Peyer's patch (tissue), 4 donors: ENCODE measurements at regions not wholly inside any gene's neighbourhood (a gene's known extent, or its start where the extent isn't known, plus 50 kb on each side); places are given as distances from the start of the nearest gene placed in this dataset.

ENCODE experiments used
- DNase-seq, 3 donors: peaks; one replicate each; pipeline ENCODE4 v3.0.0-alpha.2; 2017 to 2019
- H3K27ac ChIP-seq, 4 donors: fragments of 200-600 bp; sonication (generic); one replicate each; pipeline ENCODE4 v1.5.1; 2016 to 2019
- H3K27me3 ChIP-seq, 2 donors: fragments of 200-600 bp; sonication (generic); one replicate each; pipeline ENCODE4 v1.5.1; 2019
- H3K36me3 ChIP-seq, 3 donors: fragments of 200-600 bp; sonication (generic); one replicate each; pipeline ENCODE4 v1.5.1; 2016 to 2019
- H3K4me1 ChIP-seq, 4 donors: fragments of 200-600 bp; sonication (generic); one replicate each; pipeline ENCODE4 v1.5.1; 2016 to 2019
- H3K4me3 ChIP-seq, 4 donors: fragments of 200-600 bp; sonication (generic); 1 replicate in 3 of 4; 2 replicates in 1 of 4; pipeline ENCODE4 v1.5.1; 2016 to 2019; ENCODE audit warnings: mild to moderate bottlenecking in 1 of 4
- H3K9me3 ChIP-seq, 4 donors: fragments of 200-600 bp; sonication (generic); one replicate each; pipeline ENCODE4 v1.5.1; 2016 to 2019; ENCODE audit warnings: mild to moderate bottlenecking in 1 of 4
- CTCF ChIP-seq, 6 experiments: fragments of 450-650 bp in 4 of 6; fragments of 200-600 bp in 2 of 6; sonication (generic) in 1 of 6; IDR thresholded peaks; one replicate each; pipeline ENCODE4 v1.5.1; 2017 to 2019; ENCODE audit warnings: antibody characterized with exemption in 6 of 6, mild to moderate bottlenecking in 3 of 6, moderate library complexity in 1 of 6
- POLR2A ChIP-seq, 2 donors: fragments of 450-650 bp; IDR thresholded peaks; one replicate each; pipeline ENCODE4 v1.5.1; 2017; ENCODE audit warnings: antibody characterized with exemption in 2 of 2, mild to moderate bottlenecking in 2 of 2, moderate library complexity in 2 of 2

DNA sequence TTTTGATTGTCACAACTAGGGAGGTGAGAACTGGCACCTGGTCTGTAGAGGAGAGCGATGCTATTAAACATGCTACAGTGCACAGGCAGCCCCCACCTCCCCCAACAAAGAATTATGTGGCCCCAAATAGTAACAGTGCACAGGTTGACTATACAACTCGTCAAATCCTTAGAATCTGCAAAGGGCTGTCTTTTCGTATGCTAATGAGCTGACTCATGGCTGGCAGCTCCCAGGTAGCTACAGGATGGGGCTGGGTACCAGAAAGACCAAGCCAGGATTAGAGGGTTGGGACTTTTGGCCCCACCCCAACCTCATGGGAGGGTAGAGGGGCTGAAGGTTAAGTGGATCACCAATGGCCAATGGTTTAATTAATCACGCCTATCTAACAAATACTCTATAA lies 104.7 kb upstream of the SORBS2 start:
- Histone ChIP-seq H3K9me3 (no peaks in the 10 kb centered on the region), H3K4me3 (no peak overlapping the region), H3K27me3 (no peaks in the 10 kb centered on the region), H3K36me3 (no peaks in the 10 kb centered on the region), H3K27ac (no peak overlapping the region), H3K4me1 (peaks cover 0 to 6% (median 0%) of the 10 kb centered on the region in 4 donors)
- TF ChIP-seq CTCF (IDR thresholded peaks at IDR 0.05) (no peak), POLR2A (IDR thresholded peaks at IDR 0.05) (no peak)
- no peak for DNase-seq

GRCh38 chr4:185919107-185919506 lies 107.1 kb upstream of the SORBS2 start:
- Histone ChIP-seq H3K27ac (no peak overlapping the region), H3K9me3 (no peaks in the 10 kb centered on the region), H3K4me1 (no peaks in the 10 kb centered on the region), H3K36me3 (no peaks in the 10 kb centered on the region), H3K4me3 (no peak overlapping the region), H3K27me3 (no peaks in the 10 kb centered on the region)
- TF ChIP-seq CTCF (IDR thresholded peaks at IDR 0.05) (no peak), POLR2A (IDR thresholded peaks at IDR 0.05) (no peak)
- no peak for DNase-seq

DNA sequence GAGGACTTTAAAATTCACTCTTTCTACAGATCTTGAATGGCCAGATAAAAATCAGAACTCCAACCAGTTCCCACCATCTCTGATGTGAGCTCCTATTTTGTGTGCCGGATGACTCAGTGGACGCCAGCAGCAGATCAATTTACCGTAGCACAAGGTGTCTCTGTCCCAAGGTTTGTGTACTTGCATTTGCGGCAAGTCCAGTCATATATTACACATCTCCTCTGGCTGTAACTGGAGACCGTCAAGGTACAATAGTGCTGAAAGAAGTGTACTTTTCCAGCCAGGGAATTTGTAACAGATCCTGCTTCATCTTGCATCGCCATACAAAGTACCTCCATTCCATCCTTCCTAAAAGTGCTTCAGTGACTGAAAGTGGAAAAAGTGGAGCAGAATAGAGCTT lies 108.2 kb upstream of the SORBS2 start:
- Histone ChIP-seq H3K27ac (no peak overlapping the region), H3K4me1 (no peaks in the 10 kb centered on the region), H3K36me3 (no peaks in the 10 kb centered on the region), H3K9me3 (no peaks in the 10 kb centered on the region), H3K4me3 (no peak overlapping the region), H3K27me3 (no peaks in the 10 kb centered on the region)
- DNase-seq: no peak
- TF ChIP-seq CTCF (IDR thresholded peaks at IDR 0.05): no peak
- TF ChIP-seq POLR2A (IDR thresholded peaks at IDR 0.05): no peak

- Histone ChIP-seq H3K9me3 (no peaks in the 10 kb centered on the region), H3K4me3 (no peak overlapping the region), H3K27me3 (no peaks in the 10 kb centered on the region), H3K27ac (no peak overlapping the region), H3K36me3 (no peaks in the 10 kb centered on the region), H3K4me1 (no peaks in the 10 kb centered on the region)
- no peak for DNase-seq
- TF ChIP-seq POLR2A (IDR thresholded peaks at IDR 0.05): no peak
- TF ChIP-seq CTCF (IDR thresholded peaks at IDR 0.05): no peak
Observed at GRCh38 chr4:185920691-185921260, 108.8 kb upstream of the SORBS2 start.

- TF ChIP-seq CTCF (IDR thresholded peaks at IDR 0.05): no peak
- TF ChIP-seq POLR2A (IDR thresholded peaks at IDR 0.05): no peak
Observed at GRCh38 chr4:185921583-185922555, 109.9 kb upstream of the SORBS2 start.

More at GRCh38 chr4:185921583-185922555, 109.9 kb upstream of the SORBS2 start:
- H3K27me3 ChIP-seq: no peaks in the 10 kb centered on the region
- no peak overlapping the region for H3K4me3 ChIP-seq
- no peaks in the 10 kb centered on the region for H3K4me1 ChIP-seq
- no peak for DNase-seq
- H3K27ac ChIP-seq: no peak overlapping the region
- no peaks in the 10 kb centered on the region for H3K36me3 ChIP-seq
- no peaks in the 10 kb centered on the region for H3K9me3 ChIP-seq
